PC-3 (cell line): ENCODE measurements at regions not wholly inside any gene's neighbourhood (a gene's known extent, or its start where the extent isn't known, plus 50 kb on each side); places are given as distances from the start of the nearest gene placed in this dataset.
A peak's percentile ranks its signal among the peaks of the same experiment; 100 is the strongest.
"Not testable (repeated sequence)": the region's sequence is repeated elsewhere in the genome, so short reads cannot be mapped to it uniquely, and the experiment has no call there.

Source experiments
- ATAC-seq: fragments of 200-7000 bp; cut with Tn5 transposase; 2 replicates; pipeline ENCODE4 v1.9.1; 2020; ENCODE audit warnings: mild to moderate bottlenecking, moderate library complexity
- BruUV-seq: library from RNA; stranded (reverse); fragments of 400-500 nt; replicated peaks from 2 replicates; lab custom pipeline; 2021; lab: Mats Ljungman, UMichigan
- CTCF ChIA-PET: fragments of 300-600 bp; sonication (Branson Sonifier 250); formaldehyde crosslinking; loops from one replicate; lab custom pipeline; 2022; ENCODE audit warnings: antibody characterized with exemption; lab: Charles Lee
- POLR2A ChIA-PET: fragments of 300-600 bp; sonication (Branson Sonifier 250); formaldehyde crosslinking; loops from one replicate; lab custom pipeline; 2022; ENCODE audit warnings: antibody characterized with exemption; ENCODE audit not compliant: unreplicated experiment; lab: Charles Lee
- DNase-seq: peaks from one replicate; pipeline ENCODE4 v3.0.0-alpha.2; 2015
- H2AFZ ChIP-seq: fragments of 300-600 bp; sonication (generic); 2 replicates; pipeline ENCODE4 v1.6.0; 2016; ENCODE audit warnings: antibody characterized with exemption, low read length
- H3F3A ChIP-seq: fragments of 300-600 bp; sonication (generic); one replicate; pipeline ENCODE4 v1.6.0; 2017; ENCODE audit warnings: antibody characterized with exemption, low read length, control low read depth, mild to moderate bottlenecking; ENCODE audit not compliant: unreplicated experiment
- H3K27ac ChIP-seq: fragments of 300-600 bp; sonication (generic); 2 replicates; pipeline ENCODE4 v1.5.1; 2016; ENCODE audit warnings: mild to moderate bottlenecking, low read length
- H3K27me3 ChIP-seq: fragments of 300-600 bp; sonication (generic); 2 replicates; pipeline ENCODE4 v1.6.1; 2016; ENCODE audit warnings: low read length, mixed read lengths
- H3K36me3 ChIP-seq: fragments of 300-600 bp; sonication (generic); 2 replicates; pipeline ENCODE4 v1.6.1; 2016; ENCODE audit warnings: low read depth, mixed run types, low read length, mixed read lengths
- H3K4me1 ChIP-seq: fragments of 300-600 bp; sonication (generic); 2 replicates; pipeline ENCODE4 v1.5.1; 2016; ENCODE audit warnings: low read length; ENCODE audit not compliant: insufficient read depth
- H3K4me2 ChIP-seq: fragments of 300-600 bp; sonication (generic); 2 replicates; pipeline ENCODE4 v1.6.0; 2016; ENCODE audit warnings: low read length
- H3K4me3 ChIP-seq: fragments of 300-600 bp; sonication (generic); 2 replicates; pipeline ENCODE4 v1.5.1; 2016; ENCODE audit warnings: mild to moderate bottlenecking, low read length, mixed read lengths
- H3K79me2 ChIP-seq: fragments of 300-600 bp; sonication (generic); 2 replicates; pipeline ENCODE4 v1.6.1; 2017; ENCODE audit warnings: low read length, mixed read lengths
- H3K9ac ChIP-seq: fragments of 300-600 bp; sonication (generic); 2 replicates; pipeline ENCODE4 v1.6.0; 2016; ENCODE audit warnings: mild to moderate bottlenecking, low read length
- H3K9me2 ChIP-seq: fragments of 300-600 bp; sonication (generic); replicated peaks from 2 replicates; pipeline ENCODE4 v1.6.1; 2016; ENCODE audit warnings: mixed run types, low read length, mixed read lengths
- H3K9me3 ChIP-seq: fragments of 300-600 bp; sonication (generic); 2 replicates; pipeline ENCODE4 v1.6.1; 2016; ENCODE audit warnings: low read length, mixed read lengths
- H4K20me1 ChIP-seq: fragments of 300-600 bp; sonication (generic); 2 replicates; pipeline ENCODE4 v1.6.1; 2016; ENCODE audit warnings: low read length, mixed read lengths
- EZH2 ChIP-seq: fragments of 300-600 bp; sonication (generic); IDR thresholded peaks from one replicate; pipeline ENCODE4 v1.6.1; 2017; ENCODE audit warnings: antibody characterized with exemption, mild to moderate bottlenecking, low read length; ENCODE audit not compliant: unreplicated experiment
- EZH2phosphoT487 ChIP-seq: fragments of 300-600 bp; sonication (generic); IDR thresholded peaks from 2 replicates; pipeline ENCODE4 v1.6.1; 2018; ENCODE audit warnings: mild to moderate bottlenecking, antibody characterized with exemption, low read length, borderline replicate concordance
- intact Hi-C: fragments of 100-400 bp; cut with micrococcal nuclease; formaldehyde crosslinking; loops from 2 replicates; pipeline ENCODE4 v1.9.0; 2023
- TF ChIP-seq, protein P1 (sequence below): fragments of 300-600 bp; sonication (generic); conservative IDR thresholded peaks from 2 replicates; pipeline ENCODE4 v1.5.1; 2017; ENCODE audit warnings: antibody characterized with exemption, low read depth, mild to moderate bottlenecking, low read length

DNA sequence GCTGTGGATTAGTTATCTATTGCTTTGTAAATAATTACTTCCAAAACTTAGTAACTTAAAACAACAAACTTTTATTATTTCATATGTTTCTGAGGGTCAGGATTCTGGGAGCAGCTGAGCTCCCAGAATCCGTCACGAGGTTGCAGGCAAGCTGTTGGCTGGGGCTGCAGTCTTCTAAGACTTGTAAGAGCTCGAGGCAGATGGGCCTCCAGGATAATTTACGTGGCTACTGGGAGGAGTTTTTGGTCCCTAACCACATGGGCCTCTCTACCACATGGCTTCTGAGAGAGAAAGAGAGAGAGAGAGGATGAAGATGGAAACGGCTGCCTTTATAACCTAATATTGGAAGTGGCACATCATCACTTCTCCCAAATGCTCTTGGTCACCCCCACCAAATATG lies 64.9 kb upstream of the SULF2 start:
- H3K9me3 ChIP-seq = no peaks in the 10 kb centered on the region
- no peaks in the 10 kb centered on the region for H3F3A ChIP-seq
- H3K4me2 ChIP-seq = no peak overlapping the region
- ATAC-seq = no peak
- H3K9me2 ChIP-seq = no peaks in the 10 kb centered on the region
- H3K27me3 ChIP-seq = no peaks in the 10 kb centered on the region
- H3K79me2 ChIP-seq = no peaks in the 10 kb centered on the region
- CTCF ChIA-PET = no interaction called here
- H3K27ac ChIP-seq = no peak overlapping the region
- intact Hi-C loops = no loop called here
- POLR2A ChIA-PET = no interaction called here
- no peaks in the 10 kb centered on the region for H3K36me3 ChIP-seq
- no peak overlapping the region for H3K4me3 ChIP-seq
- TF ChIP-seq, protein P1, sequence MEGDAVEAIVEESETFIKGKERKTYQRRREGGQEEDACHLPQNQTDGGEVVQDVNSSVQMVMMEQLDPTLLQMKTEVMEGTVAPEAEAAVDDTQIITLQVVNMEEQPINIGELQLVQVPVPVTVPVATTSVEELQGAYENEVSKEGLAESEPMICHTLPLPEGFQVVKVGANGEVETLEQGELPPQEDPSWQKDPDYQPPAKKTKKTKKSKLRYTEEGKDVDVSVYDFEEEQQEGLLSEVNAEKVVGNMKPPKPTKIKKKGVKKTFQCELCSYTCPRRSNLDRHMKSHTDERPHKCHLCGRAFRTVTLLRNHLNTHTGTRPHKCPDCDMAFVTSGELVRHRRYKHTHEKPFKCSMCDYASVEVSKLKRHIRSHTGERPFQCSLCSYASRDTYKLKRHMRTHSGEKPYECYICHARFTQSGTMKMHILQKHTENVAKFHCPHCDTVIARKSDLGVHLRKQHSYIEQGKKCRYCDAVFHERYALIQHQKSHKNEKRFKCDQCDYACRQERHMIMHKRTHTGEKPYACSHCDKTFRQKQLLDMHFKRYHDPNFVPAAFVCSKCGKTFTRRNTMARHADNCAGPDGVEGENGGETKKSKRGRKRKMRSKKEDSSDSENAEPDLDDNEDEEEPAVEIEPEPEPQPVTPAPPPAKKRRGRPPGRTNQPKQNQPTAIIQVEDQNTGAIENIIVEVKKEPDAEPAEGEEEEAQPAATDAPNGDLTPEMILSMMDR = no peak
- no peak for TF ChIP-seq EZH2
- no TSS peak for BruUV-seq
- H3K4me1 ChIP-seq = peaks cover 36% of the 10 kb centered on the region
- H3K9ac ChIP-seq = no peak overlapping the region
- H2AFZ ChIP-seq = no peak overlapping the region
- DNase-seq = no peak
- no peaks in the 10 kb centered on the region for H4K20me1 ChIP-seq

GRCh38 chr20:47849596-47849995 lies 64.3 kb upstream of the SULF2 start:
- H3K4me3 ChIP-seq = no peak overlapping the region
- no peaks in the 10 kb centered on the region for H3K79me2 ChIP-seq
- no peaks in the 10 kb centered on the region for H3K9me2 ChIP-seq
- TF ChIP-seq, protein P1 = no peak
- TF ChIP-seq EZH2phosphoT487 (no peak), EZH2 (no peak)
- no peak overlapping the region for H3K4me2 ChIP-seq
- ATAC-seq (no peak), DNase-seq (no peak)
- ChIA-PET POLR2A (no interaction called here), CTCF (interaction anchor here (0.6 kb wide), 1 partner anchor 64 kb away, joined by 3 read pairs; no protein-coding TSS in a partner anchor)
- H3K4me1 ChIP-seq = peaks cover 40% of the 10 kb centered on the region
- no peaks in the 10 kb centered on the region for H3K27me3 ChIP-seq
- no peaks in the 10 kb centered on the region for H3K36me3 ChIP-seq
- H3K27ac ChIP-seq = peak overlapping the region; percentile 83
- H3K9ac ChIP-seq = peak overlapping the region; percentile 42
- no peak overlapping the region for H2AFZ ChIP-seq
- H4K20me1 ChIP-seq = no peaks in the 10 kb centered on the region
- intact Hi-C loops = loop anchor here (2.0 to 10.0 kb wide), 3 partner anchors 63 to 445 kb away; no protein-coding TSS in a partner anchor
- H3K9me3 ChIP-seq = no peaks in the 10 kb centered on the region
- no peaks in the 10 kb centered on the region for H3F3A ChIP-seq
- BruUV-seq = no TSS peak

DNA sequence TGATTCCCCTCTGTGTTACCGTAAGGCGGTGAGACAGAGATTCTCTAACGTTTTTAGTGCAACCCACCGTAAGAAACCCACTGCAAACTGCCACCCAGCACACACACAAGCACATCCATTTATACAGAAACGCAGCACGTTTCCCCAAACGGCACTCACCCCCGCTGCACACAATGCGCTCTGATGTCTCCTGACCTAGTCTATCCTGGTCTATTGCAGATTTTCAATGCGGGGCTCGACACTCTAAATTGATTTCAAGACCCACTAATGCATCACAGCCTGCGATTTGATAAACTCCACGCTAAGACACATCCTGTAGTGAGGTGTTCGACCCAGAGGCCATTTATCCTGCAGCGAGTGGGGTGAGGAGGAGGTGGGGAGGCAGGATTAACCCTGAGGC lies 63.7 kb upstream of the SULF2 start:
- no peak for TF ChIP-seq EZH2
- TF ChIP-seq, protein P1 = no peak
- no peak for TF ChIP-seq EZH2phosphoT487
- Histone ChIP-seq H3K36me3 (no peaks in the 10 kb centered on the region), H3K79me2 (no peaks in the 10 kb centered on the region), H3K9ac (peak overlapping the region; percentile 42), H3K9me3 (no peaks in the 10 kb centered on the region), H4K20me1 (no peaks in the 10 kb centered on the region), H3K9me2 (no peaks in the 10 kb centered on the region), H3K27me3 (no peaks in the 10 kb centered on the region), H3K4me3 (no peak overlapping the region), H2AFZ (no peak overlapping the region), H3K4me2 (peak overlapping the region; percentile 33; the same call in 1 of the 2 replicates), H3K4me1 (peaks cover 41% of the 10 kb centered on the region), H3K27ac (peak overlapping the region; percentile 83), H3F3A (no peaks in the 10 kb centered on the region)
- intact Hi-C loops = loop anchor here (2.0 to 10.0 kb wide), 3 partner anchors 63 to 446 kb away; no protein-coding TSS in a partner anchor
- no TSS peak for BruUV-seq
- ATAC-seq (no peak), DNase-seq (no peak)
- ChIA-PET CTCF (interaction anchor here (0.6 kb wide), 1 partner anchor 34 kb away, joined by 4 read pairs; no protein-coding TSS in a partner anchor), POLR2A (interaction anchor here (0.6 kb wide), 1 partner anchor 46 kb away, joined by 5 read pairs; no protein-coding TSS in a partner anchor)

- H3K4me3 ChIP-seq, H2AFZ ChIP-seq, BruUV-seq, H3K9me3 ChIP-seq, H3F3A ChIP-seq, H3K27me3 ChIP-seq, H3K79me2 ChIP-seq, H3K9me2 ChIP-seq, H3K36me3 ChIP-seq, H4K20me1 ChIP-seq: not testable (repeated sequence)
- ChIA-PET CTCF (interaction anchor here (0.6 to 0.7 kb wide), 2 partner anchors 33 to 772 kb away, joined by 3 to 4 read pairs; no protein-coding TSS in a partner anchor), POLR2A (interaction anchor here (0.6 to 0.7 kb wide), 4 partner anchors 46 to 452 kb away, joined by 3 to 6 read pairs (median 4); no protein-coding TSS in a partner anchor)
- H3K27ac ChIP-seq = peak overlapping the region; percentile 83
- peak; percentile 89 for DNase-seq
- peak; percentile 64 for ATAC-seq
- H3K9ac ChIP-seq = peak overlapping the region; percentile 47
- H3K4me2 ChIP-seq = peak overlapping the region; percentile 37
- H3K4me1 ChIP-seq = peaks cover 45% of the 10 kb centered on the region
- intact Hi-C loops = loop anchor here (2.0 to 10.0 kb wide), 3 partner anchors 64 to 446 kb away; no protein-coding TSS in a partner anchor
Observed at GRCh38 chr20:47848534-47848933, 63.3 kb upstream of the SULF2 start.
